Suprapubic skin (tissue), 3 donors: ENCODE measurements at regions not wholly inside any gene's neighbourhood (a gene's known extent, or its start where the extent isn't known, plus 50 kb on each side); places are given as distances from the start of the nearest gene placed in this dataset.

Experiments used
- EP300 ChIP-seq: sonication (generic); formaldehyde crosslinking; IDR thresholded peaks from one replicate; pipeline ENCODE4 v1.6.1; 2017; ENCODE audit warnings: antibody characterized with exemption
- TF ChIP-seq, protein P1 (sequence below), 2 donors: fragments of 200-600 bp in 1 of 2; fragments of 450-650 bp in 1 of 2; sonication (generic) in 1 of 2; IDR thresholded peaks; one replicate each; pipeline ENCODE4 v1.5.1; 2016 to 2019; ENCODE audit warnings: antibody characterized with exemption in 2 of 2, mild to moderate bottlenecking in 1 of 2, moderate library complexity in 1 of 2

DNA sequence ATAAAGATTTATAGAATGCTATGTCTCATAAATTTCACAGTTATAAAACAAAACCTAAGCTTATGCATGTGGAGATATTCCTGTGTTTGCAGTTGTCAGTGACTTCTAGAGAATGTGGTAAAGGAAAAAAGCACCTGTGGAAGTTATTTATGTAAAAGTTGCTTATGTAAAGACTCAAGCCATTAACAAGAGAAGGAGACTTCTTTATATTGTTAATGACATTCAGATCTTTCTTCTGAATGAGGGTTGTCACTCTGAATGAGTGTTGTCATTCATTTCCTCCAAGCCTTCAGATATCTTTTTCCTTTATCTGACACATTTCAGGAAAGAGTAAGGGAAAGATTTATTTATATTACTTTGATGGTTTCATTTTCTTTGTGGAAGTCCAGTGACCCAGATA, 202.6 kb downstream of the TM9SF2 start:
- TF ChIP-seq, protein P1, sequence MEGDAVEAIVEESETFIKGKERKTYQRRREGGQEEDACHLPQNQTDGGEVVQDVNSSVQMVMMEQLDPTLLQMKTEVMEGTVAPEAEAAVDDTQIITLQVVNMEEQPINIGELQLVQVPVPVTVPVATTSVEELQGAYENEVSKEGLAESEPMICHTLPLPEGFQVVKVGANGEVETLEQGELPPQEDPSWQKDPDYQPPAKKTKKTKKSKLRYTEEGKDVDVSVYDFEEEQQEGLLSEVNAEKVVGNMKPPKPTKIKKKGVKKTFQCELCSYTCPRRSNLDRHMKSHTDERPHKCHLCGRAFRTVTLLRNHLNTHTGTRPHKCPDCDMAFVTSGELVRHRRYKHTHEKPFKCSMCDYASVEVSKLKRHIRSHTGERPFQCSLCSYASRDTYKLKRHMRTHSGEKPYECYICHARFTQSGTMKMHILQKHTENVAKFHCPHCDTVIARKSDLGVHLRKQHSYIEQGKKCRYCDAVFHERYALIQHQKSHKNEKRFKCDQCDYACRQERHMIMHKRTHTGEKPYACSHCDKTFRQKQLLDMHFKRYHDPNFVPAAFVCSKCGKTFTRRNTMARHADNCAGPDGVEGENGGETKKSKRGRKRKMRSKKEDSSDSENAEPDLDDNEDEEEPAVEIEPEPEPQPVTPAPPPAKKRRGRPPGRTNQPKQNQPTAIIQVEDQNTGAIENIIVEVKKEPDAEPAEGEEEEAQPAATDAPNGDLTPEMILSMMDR (IDR thresholded peaks at IDR 0.05) = no peak
- no peak for TF ChIP-seq EP300
